ENCODE measurements at regions not wholly inside any gene's neighbourhood (a gene's known extent, or its start where the extent isn't known, plus 50 kb on each side); places are given as distances from the start of the nearest gene placed in this dataset.

- TF ChIP-seq CTCF (IDR thresholded peaks at IDR 0.05): no peak
- no peak for TF ChIP-seq POLR2A (IDR thresholded peaks at IDR 0.05)
These were observed 955.5 kb upstream of the PCDH9 start for GRCh38 chr13:68185444-68186141.

Data from heart left ventricle (tissue), 13 donors.